ENCODE measurements at regions not wholly inside any gene's neighbourhood (a gene's known extent, or its start where the extent isn't known, plus 50 kb on each side); places are given as distances from the start of the nearest gene placed in this dataset.

- TF ChIP-seq RBM14 (IDR thresholded peaks at IDR 0.05; ENCODE audit: borderline replicate concordance, insufficient read depth, low read depth, low read length): no peak
- no peak for TF ChIP-seq MAFK (IDR thresholded peaks at IDR 0.05; ENCODE audit: low read length)
- no peak for TF ChIP-seq EWSR1 (IDR thresholded peaks at IDR 0.05; ENCODE audit: borderline replicate concordance, low read depth, partially characterized antibody)
- no peak for TF ChIP-seq RBM25 (IDR thresholded peaks at IDR 0.05; ENCODE audit: low read depth, low read length, severe bottlenecking)
- no peak for TF ChIP-seq KHSRP (IDR thresholded peaks at IDR 0.05)
- TF ChIP-seq MAX (CRISPR knock-in tag; IDR thresholded peaks at IDR 0.05): no peak
- TF ChIP-seq MBD1 (CRISPR knock-in tag; IDR thresholded peaks at IDR 0.05): no peak
These were observed 453.4 kb downstream of the OCA2 start (continued) for GRCh38 chr15:27645672-27646071.

GRCh38 chr15:27642981-27643380 is 456.1 kb downstream of the OCA2 start:
- intact Hi-C loops (cut with micrococcal nuclease): no loop called here
- Histone ChIP-seq H3K4me3 (no peak overlapping the region), H3K4me1 (replicated peaks in 1 of 2; ENCODE audit: control insufficient read depth in 2 of 2, insufficient read depth in 2 of 2, low read length in 2 of 2) (no peaks in the 10 kb centered on the region), H3K9ac (ENCODE audit: insufficient read depth in 1 of 2, low read depth in 2 of 2, low read length in 2 of 2) (no peak overlapping the region), H3K9me3 (replicated peaks; ENCODE audit: control insufficient read depth, insufficient read depth, low read depth, low read length) (no peaks in the 10 kb centered on the region), H3K36me3 (ENCODE audit: control insufficient read depth, insufficient read depth, low read length) (no peaks in the 10 kb centered on the region), H3K9me1 (ENCODE audit: control insufficient read depth, insufficient read depth, low read length) (no peaks in the 10 kb centered on the region), H3K79me2 (ENCODE audit: control insufficient read depth, insufficient read depth, low read length) (no peaks in the 10 kb centered on the region), H3K27ac (ENCODE audit: extremely low read depth, low read depth, low read length) (no peak overlapping the region), H3K27me3 (ENCODE audit: control insufficient read depth in 2 of 2, insufficient read depth in 2 of 2, low read length in 2 of 2) (no peaks in the 10 kb centered on the region), H4K20me1 (replicated peaks; ENCODE audit: control insufficient read depth, insufficient read depth, low read length) (no peaks in the 10 kb centered on the region), H2AFZ (ENCODE audit: low read depth, low read length) (no peak overlapping the region), H3K4me2 (ENCODE audit: insufficient read depth, low read length) (no peak overlapping the region)
- 0% methylated on average over 1 of the region's 1 CpG for WGBS (ENCODE audit: insufficient coverage, low coverage, missing lambda C conversion rate)
- no peak for TF ChIP-seq ZNF165 (CRISPR knock-in tag; IDR thresholded peaks at IDR 0.05; ENCODE audit: borderline replicate concordance)
- TF ChIP-seq BMI1 (IDR thresholded peaks at IDR 0.05; ENCODE audit: low read length): no peak
- TF ChIP-seq ZBED1 (IDR thresholded peaks at IDR 0.05): no peak
- no peak for TF ChIP-seq KDM1A (IDR thresholded peaks at IDR 0.05)
- TF ChIP-seq HMGN3 (IDR thresholded peaks at IDR 0.05; ENCODE audit: borderline replicate concordance, extremely low read depth, insufficient read length, low read depth, low read length): no peak
- TF ChIP-seq CREB5 (CRISPR knock-in tag; IDR thresholded peaks at IDR 0.05): no peak
- ATAC-seq (no peak), FAIRE-seq (no peak), DNase-seq (ENCODE audit: extremely low read depth in 1 of 4, low spot score in 3 of 4) (no peak)
- in situ Hi-C loops (cut with MboI): no loop called here
- POLR2A ChIA-PET: no interaction called here
- no TSS peak for BruUV-seq (replicated peaks)
- CTCF ChIA-PET (ENCODE audit: low intra/inter-chr PET ratio): no interaction called here
